Panc1 (cell line): ENCODE measurements at regions not wholly inside any gene's neighbourhood (a gene's known extent, or its start where the extent isn't known, plus 50 kb on each side); places are given as distances from the start of the nearest gene placed in this dataset.

ENCODE experiments used
- POLR2AphosphoS5 ChIP-seq: IDR thresholded peaks from 2 replicates; pipeline ENCODE4 v1.6.1; 2012; ENCODE audit warnings: mild to moderate bottlenecking, low read depth, low read length, moderate library complexity
- SIN3A ChIP-seq: IDR thresholded peaks from 2 replicates; pipeline ENCODE4 v1.6.1; 2012; ENCODE audit warnings: low read depth, mild to moderate bottlenecking, low read length, moderate library complexity, borderline replicate concordance; ENCODE audit not compliant: insufficient read depth
- TF ChIP-seq, protein P1 (sequence below): fragments of 450-650 bp; IDR thresholded peaks from 2 replicates; pipeline ENCODE4 v1.5.1; 2017; ENCODE audit warnings: mild to moderate bottlenecking
- TF ChIP-seq, protein P2 (sequence below), 2 experiments: IDR thresholded peaks; 2 replicates each; pipeline ENCODE4 v1.6.1; 2011 to 2012; ENCODE audit warnings: low read depth in 2 of 2, control low read depth in 1 of 2, low read length in 1 of 2, mild to moderate bottlenecking in 1 of 2, moderate library complexity in 1 of 2; ENCODE audit not compliant: insufficient read depth in 1 of 2

GRCh38 chr6:166855416-166855815, 100.9 kb downstream of the RNASET2 start:
- TF ChIP-seq, protein P1, sequence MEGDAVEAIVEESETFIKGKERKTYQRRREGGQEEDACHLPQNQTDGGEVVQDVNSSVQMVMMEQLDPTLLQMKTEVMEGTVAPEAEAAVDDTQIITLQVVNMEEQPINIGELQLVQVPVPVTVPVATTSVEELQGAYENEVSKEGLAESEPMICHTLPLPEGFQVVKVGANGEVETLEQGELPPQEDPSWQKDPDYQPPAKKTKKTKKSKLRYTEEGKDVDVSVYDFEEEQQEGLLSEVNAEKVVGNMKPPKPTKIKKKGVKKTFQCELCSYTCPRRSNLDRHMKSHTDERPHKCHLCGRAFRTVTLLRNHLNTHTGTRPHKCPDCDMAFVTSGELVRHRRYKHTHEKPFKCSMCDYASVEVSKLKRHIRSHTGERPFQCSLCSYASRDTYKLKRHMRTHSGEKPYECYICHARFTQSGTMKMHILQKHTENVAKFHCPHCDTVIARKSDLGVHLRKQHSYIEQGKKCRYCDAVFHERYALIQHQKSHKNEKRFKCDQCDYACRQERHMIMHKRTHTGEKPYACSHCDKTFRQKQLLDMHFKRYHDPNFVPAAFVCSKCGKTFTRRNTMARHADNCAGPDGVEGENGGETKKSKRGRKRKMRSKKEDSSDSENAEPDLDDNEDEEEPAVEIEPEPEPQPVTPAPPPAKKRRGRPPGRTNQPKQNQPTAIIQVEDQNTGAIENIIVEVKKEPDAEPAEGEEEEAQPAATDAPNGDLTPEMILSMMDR, result no peak
- no peak for TF ChIP-seq POLR2AphosphoS5
- TF ChIP-seq, protein P2, sequence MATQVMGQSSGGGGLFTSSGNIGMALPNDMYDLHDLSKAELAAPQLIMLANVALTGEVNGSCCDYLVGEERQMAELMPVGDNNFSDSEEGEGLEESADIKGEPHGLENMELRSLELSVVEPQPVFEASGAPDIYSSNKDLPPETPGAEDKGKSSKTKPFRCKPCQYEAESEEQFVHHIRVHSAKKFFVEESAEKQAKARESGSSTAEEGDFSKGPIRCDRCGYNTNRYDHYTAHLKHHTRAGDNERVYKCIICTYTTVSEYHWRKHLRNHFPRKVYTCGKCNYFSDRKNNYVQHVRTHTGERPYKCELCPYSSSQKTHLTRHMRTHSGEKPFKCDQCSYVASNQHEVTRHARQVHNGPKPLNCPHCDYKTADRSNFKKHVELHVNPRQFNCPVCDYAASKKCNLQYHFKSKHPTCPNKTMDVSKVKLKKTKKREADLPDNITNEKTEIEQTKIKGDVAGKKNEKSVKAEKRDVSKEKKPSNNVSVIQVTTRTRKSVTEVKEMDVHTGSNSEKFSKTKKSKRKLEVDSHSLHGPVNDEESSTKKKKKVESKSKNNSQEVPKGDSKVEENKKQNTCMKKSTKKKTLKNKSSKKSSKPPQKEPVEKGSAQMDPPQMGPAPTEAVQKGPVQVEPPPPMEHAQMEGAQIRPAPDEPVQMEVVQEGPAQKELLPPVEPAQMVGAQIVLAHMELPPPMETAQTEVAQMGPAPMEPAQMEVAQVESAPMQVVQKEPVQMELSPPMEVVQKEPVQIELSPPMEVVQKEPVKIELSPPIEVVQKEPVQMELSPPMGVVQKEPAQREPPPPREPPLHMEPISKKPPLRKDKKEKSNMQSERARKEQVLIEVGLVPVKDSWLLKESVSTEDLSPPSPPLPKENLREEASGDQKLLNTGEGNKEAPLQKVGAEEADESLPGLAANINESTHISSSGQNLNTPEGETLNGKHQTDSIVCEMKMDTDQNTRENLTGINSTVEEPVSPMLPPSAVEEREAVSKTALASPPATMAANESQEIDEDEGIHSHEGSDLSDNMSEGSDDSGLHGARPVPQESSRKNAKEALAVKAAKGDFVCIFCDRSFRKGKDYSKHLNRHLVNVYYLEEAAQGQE (IDR thresholded peaks at IDR 0.05; ENCODE audit: insufficient read depth in 1 of 2, low read depth in 2 of 2, low read length in 1 of 2), result no peak
- no peak for TF ChIP-seq SIN3A
